ENCODE measurements at regions not wholly inside any gene's neighbourhood (a gene's known extent, or its start where the extent isn't known, plus 50 kb on each side); places are given as distances from the start of the nearest gene placed in this dataset.

DNA sequence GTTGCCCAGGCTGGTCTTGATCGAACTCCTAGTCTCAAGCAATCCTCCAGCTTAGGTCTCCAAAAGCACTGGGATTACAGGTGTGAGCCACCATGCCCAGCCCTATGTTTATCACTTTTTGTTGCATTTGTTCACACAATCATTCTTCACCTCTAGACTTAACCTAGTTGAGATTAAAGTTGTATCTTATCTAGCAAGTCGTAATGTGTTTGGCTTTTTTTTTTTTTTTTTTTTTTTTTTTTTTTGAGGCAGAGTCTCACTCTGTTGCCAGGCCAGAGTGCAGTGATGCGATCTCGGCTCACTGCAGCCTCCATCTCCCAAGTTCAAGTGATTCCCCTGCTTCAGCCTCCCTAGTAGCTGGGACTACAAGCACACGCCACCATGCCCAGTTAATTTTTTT, 90.2 kb upstream of the C9orf72 start:
- BruUV-seq (replicated peaks), result no TSS peak

More for the DNA sequence above, 90.2 kb upstream of the C9orf72 start:
- Histone ChIP-seq H2AFZ (ENCODE audit: control insufficient read depth, low read depth, low read length) (no peak overlapping the region), H3K36me3 (ENCODE audit: control insufficient read depth in 2 of 2, insufficient read depth in 2 of 2, low read length in 1 of 2) (no peaks in the 10 kb centered on the region), H3K9ac (ENCODE audit: control insufficient read depth, insufficient read depth, low read length) (no peak overlapping the region), H3K9me3 (replicated peaks; ENCODE audit: control insufficient read depth, insufficient read depth, low read length) (no peaks in the 10 kb centered on the region), H4K20me1 (ENCODE audit: control insufficient read depth, insufficient read depth) (no peaks in the 10 kb centered on the region), H3K4me3 (no peak overlapping the region), H3K4me2 (ENCODE audit: control insufficient read depth, insufficient read depth) (no peak overlapping the region), H3K4me1 (ENCODE audit: control insufficient read depth, insufficient read depth, low read length) (no peaks in the 10 kb centered on the region), H3K27ac (ENCODE audit: control insufficient read depth, insufficient read depth) (no peak overlapping the region), H3K79me2 (ENCODE audit: control insufficient read depth, insufficient read depth, low read length) (no peaks in the 10 kb centered on the region), H3K27me3 (replicated peaks in 1 of 2; ENCODE audit: control insufficient read depth in 2 of 2, insufficient read depth in 2 of 2, low read length in 1 of 2) (no peaks in the 10 kb centered on the region; a peak in 1 of 4 replicates)
- SMC1A ChIA-PET (ENCODE audit: uncharacterized antibody, unreplicated experiment), result no interaction called here
- CTCF ChIA-PET, result no interaction called here
- FAIRE-seq (no peak), DNase-seq (ENCODE audit: low read depth, low spot score) (no peak), ATAC-seq (no peak)
- intact Hi-C loops (cut with micrococcal nuclease; ENCODE audit: unreplicated experiment), result no loop called here
- TF ChIP-seq GATAD2B (conservative IDR thresholded peaks at IDR 0.05; ENCODE audit: low read depth), result no peak
- TF ChIP-seq, protein P1, sequence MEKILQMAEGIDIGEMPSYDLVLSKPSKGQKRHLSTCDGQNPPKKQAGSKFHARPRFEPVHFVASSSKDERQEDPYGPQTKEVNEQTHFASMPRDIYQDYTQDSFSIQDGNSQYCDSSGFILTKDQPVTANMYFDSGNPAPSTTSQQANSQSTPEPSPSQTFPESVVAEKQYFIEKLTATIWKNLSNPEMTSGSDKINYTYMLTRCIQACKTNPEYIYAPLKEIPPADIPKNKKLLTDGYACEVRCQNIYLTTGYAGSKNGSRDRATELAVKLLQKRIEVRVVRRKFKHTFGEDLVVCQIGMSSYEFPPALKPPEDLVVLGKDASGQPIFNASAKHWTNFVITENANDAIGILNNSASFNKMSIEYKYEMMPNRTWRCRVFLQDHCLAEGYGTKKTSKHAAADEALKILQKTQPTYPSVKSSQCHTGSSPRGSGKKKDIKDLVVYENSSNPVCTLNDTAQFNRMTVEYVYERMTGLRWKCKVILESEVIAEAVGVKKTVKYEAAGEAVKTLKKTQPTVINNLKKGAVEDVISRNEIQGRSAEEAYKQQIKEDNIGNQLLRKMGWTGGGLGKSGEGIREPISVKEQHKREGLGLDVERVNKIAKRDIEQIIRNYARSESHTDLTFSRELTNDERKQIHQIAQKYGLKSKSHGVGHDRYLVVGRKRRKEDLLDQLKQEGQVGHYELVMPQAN (conservative IDR thresholded peaks at IDR 0.05), result no peak
- no peak for TF ChIP-seq ZZZ3 (IDR thresholded peaks at IDR 0.05; ENCODE audit: control insufficient read depth, insufficient read length, low read depth)
- TF ChIP-seq, protein P2, sequence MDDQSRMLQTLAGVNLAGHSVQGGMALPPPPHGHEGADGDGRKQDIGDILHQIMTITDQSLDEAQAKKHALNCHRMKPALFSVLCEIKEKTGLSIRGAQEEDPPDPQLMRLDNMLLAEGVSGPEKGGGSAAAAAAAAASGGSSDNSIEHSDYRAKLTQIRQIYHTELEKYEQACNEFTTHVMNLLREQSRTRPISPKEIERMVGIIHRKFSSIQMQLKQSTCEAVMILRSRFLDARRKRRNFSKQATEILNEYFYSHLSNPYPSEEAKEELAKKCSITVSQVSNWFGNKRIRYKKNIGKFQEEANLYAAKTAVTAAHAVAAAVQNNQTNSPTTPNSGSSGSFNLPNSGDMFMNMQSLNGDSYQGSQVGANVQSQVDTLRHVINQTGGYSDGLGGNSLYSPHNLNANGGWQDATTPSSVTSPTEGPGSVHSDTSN (IDR thresholded peaks at IDR 0.05; ENCODE audit: insufficient replicate concordance, low read depth, low read length), result no peak
- no peak for TF ChIP-seq SPI1 (IDR thresholded peaks at IDR 0.05; ENCODE audit: borderline replicate concordance, insufficient read depth, low read depth, low read length)
- TF ChIP-seq, protein P3, sequence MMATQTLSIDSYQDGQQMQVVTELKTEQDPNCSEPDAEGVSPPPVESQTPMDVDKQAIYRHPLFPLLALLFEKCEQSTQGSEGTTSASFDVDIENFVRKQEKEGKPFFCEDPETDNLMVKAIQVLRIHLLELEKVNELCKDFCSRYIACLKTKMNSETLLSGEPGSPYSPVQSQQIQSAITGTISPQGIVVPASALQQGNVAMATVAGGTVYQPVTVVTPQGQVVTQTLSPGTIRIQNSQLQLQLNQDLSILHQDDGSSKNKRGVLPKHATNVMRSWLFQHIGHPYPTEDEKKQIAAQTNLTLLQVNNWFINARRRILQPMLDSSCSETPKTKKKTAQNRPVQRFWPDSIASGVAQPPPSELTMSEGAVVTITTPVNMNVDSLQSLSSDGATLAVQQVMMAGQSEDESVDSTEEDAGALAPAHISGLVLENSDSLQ (IDR thresholded peaks at IDR 0.05), result no peak
- no peak for TF ChIP-seq HCFC1 (IDR thresholded peaks at IDR 0.05; ENCODE audit: low read length)
- no peak for TF ChIP-seq NR2C2 (IDR thresholded peaks at IDR 0.05; ENCODE audit: borderline replicate concordance, control insufficient read depth, insufficient read length, low read depth)
- no peak for TF ChIP-seq CEBPB (IDR thresholded peaks at IDR 0.05; ENCODE audit: borderline replicate concordance in 1 of 2, low read depth in 2 of 2, low read length in 2 of 2)
- no peak for TF ChIP-seq NR2C1 (IDR thresholded peaks at IDR 0.05)
- no peak for TF ChIP-seq TBL1XR1 (IDR thresholded peaks at IDR 0.05; ENCODE audit: low read depth, low read length)
- TF ChIP-seq SIN3A (IDR thresholded peaks at IDR 0.05; ENCODE audit: low read depth, low read length), result no peak
- no peak for TF ChIP-seq HDAC2 (IDR thresholded peaks at IDR 0.05)
- TF ChIP-seq EED (IDR thresholded peaks at IDR 0.05; ENCODE audit: low read depth), result no peak
- TF ChIP-seq, protein P4, sequence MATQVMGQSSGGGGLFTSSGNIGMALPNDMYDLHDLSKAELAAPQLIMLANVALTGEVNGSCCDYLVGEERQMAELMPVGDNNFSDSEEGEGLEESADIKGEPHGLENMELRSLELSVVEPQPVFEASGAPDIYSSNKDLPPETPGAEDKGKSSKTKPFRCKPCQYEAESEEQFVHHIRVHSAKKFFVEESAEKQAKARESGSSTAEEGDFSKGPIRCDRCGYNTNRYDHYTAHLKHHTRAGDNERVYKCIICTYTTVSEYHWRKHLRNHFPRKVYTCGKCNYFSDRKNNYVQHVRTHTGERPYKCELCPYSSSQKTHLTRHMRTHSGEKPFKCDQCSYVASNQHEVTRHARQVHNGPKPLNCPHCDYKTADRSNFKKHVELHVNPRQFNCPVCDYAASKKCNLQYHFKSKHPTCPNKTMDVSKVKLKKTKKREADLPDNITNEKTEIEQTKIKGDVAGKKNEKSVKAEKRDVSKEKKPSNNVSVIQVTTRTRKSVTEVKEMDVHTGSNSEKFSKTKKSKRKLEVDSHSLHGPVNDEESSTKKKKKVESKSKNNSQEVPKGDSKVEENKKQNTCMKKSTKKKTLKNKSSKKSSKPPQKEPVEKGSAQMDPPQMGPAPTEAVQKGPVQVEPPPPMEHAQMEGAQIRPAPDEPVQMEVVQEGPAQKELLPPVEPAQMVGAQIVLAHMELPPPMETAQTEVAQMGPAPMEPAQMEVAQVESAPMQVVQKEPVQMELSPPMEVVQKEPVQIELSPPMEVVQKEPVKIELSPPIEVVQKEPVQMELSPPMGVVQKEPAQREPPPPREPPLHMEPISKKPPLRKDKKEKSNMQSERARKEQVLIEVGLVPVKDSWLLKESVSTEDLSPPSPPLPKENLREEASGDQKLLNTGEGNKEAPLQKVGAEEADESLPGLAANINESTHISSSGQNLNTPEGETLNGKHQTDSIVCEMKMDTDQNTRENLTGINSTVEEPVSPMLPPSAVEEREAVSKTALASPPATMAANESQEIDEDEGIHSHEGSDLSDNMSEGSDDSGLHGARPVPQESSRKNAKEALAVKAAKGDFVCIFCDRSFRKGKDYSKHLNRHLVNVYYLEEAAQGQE (IDR thresholded peaks at IDR 0.05; ENCODE audit: low read depth, low read length), result no peak
- no peak for TF ChIP-seq EGR1 (IDR thresholded peaks at IDR 0.05; ENCODE audit: borderline replicate concordance in 1 of 2, low read depth in 2 of 2, low read length in 2 of 2)
- TF ChIP-seq ZNF207 (IDR thresholded peaks at IDR 0.05; ENCODE audit: borderline replicate concordance), result no peak
- TF ChIP-seq YY1 (IDR thresholded peaks at IDR 0.05; ENCODE audit: low read depth, low read length), result no peak
- WGBS (ENCODE audit: insufficient coverage, insufficient replicate concordance, low lambda C conversion rate, missing lambda C conversion rate), result 7% methylated on average over 5 of the region's 5 CpGs
- in situ Hi-C loops (cut with MboI), result no loop called here
- POLR2A ChIA-PET, result no interaction called here
- RAD21 ChIA-PET (ENCODE audit: unreplicated experiment), result no interaction called here
